ENCODE measurements at regions not wholly inside any gene's neighbourhood (a gene's known extent, or its start where the extent isn't known, plus 50 kb on each side); places are given as distances from the start of the nearest gene placed in this dataset.

DNA sequence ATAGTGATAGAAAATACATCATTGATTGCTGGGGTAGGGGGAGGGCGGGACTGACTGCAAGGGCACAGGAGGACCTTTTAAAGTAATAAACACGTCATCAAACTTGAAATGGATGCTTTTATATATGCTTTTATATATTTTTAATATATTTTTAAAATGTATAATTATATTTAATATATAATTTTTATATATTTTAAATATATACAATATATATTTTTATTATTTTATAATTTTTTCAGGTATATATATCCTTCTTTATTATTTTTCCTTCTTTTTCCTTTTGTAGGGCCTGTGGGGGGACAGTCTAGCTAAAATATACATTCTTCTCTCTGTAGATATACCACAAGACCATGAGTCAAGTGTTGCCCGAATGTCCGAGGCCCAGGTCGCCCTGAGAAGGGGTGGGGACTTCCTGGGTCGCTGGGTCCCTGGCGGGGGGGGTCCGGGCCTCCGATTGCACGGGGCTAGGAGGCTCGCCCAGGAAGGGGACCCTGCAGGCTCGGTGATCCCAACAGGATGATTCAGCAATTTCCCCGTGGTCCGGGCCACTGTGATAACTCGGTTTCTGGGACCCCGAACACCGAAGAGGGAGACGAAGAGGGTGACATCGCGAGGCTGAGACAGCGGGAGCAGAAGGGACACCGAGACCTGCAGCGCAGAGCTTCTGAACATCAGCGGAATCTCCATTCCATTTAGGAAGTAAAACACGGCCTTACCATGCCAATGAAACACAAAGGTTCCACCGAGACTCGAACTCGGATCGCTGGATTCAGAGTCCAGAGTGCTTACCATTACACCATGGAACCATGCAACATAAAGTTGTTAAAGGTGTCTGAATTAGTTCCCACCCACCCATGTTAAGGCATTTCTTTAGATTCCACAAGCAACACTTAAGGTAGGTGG lies 112.5 kb upstream of the NBPF11 start (continued):
- TF ChIP-seq E2F8 (IDR thresholded peaks at IDR 0.05; ENCODE audit: low read depth, partially characterized antibody): no peak
- no peak for TF ChIP-seq HDAC6 (IDR thresholded peaks at IDR 0.05; ENCODE audit: unreplicated experiment)
- TF ChIP-seq ZBTB4 (CRISPR knock-in tag; IDR thresholded peaks at IDR 0.05): no peak
- TF ChIP-seq RELB (IDR thresholded peaks at IDR 0.05; ENCODE audit: low read depth): no peak
- TF ChIP-seq YY1 (IDR thresholded peaks at IDR 0.05; ENCODE audit: low read depth, low read length): no peak
- no peak for TF ChIP-seq POU2F2 (IDR thresholded peaks at IDR 0.05; ENCODE audit: borderline replicate concordance, low read depth, low read length)
- TF ChIP-seq, protein P1, sequence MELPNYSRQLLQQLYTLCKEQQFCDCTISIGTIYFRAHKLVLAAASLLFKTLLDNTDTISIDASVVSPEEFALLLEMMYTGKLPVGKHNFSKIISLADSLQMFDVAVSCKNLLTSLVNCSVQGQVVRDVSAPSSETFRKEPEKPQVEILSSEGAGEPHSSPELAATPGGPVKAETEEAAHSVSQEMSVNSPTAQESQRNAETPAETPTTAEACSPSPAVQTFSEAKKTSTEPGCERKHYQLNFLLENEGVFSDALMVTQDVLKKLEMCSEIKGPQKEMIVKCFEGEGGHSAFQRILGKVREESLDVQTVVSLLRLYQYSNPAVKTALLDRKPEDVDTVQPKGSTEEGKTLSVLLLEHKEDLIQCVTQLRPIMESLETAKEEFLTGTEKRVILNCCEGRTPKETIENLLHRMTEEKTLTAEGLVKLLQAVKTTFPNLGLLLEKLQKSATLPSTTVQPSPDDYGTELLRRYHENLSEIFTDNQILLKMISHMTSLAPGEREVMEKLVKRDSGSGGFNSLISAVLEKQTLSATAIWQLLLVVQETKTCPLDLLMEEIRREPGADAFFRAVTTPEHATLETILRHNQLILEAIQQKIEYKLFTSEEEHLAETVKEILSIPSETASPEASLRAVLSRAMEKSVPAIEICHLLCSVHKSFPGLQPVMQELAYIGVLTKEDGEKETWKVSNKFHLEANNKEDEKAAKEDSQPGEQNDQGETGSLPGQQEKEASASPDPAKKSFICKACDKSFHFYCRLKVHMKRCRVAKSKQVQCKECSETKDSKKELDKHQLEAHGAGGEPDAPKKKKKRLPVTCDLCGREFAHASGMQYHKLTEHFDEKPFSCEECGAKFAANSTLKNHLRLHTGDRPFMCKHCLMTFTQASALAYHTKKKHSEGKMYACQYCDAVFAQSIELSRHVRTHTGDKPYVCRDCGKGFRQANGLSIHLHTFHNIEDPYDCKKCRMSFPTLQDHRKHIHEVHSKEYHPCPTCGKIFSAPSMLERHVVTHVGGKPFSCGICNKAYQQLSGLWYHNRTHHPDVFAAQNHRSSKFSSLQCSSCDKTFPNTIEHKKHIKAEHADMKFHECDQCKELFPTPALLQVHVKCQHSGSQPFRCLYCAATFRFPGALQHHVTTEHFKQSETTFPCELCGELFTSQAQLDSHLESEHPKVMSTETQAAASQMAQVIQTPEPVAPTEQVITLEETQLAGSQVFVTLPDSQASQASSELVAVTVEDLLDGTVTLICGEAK (IDR thresholded peaks at IDR 0.05; ENCODE audit: borderline replicate concordance): no peak
- TF ChIP-seq, protein P2, sequence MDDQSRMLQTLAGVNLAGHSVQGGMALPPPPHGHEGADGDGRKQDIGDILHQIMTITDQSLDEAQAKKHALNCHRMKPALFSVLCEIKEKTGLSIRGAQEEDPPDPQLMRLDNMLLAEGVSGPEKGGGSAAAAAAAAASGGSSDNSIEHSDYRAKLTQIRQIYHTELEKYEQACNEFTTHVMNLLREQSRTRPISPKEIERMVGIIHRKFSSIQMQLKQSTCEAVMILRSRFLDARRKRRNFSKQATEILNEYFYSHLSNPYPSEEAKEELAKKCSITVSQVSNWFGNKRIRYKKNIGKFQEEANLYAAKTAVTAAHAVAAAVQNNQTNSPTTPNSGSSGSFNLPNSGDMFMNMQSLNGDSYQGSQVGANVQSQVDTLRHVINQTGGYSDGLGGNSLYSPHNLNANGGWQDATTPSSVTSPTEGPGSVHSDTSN (IDR thresholded peaks at IDR 0.05; ENCODE audit: insufficient replicate concordance, low read depth, low read length): no peak
